Gastrocnemius medialis (tissue), 4 donors: ENCODE measurements at regions not wholly inside any gene's neighbourhood (a gene's known extent, or its start where the extent isn't known, plus 50 kb on each side); places are given as distances from the start of the nearest gene placed in this dataset.

Experiments
- ATAC-seq, 2 donors: fragments of 150-250 bp; one replicate each; pipeline ENCODE4 v1.9.1; 2016
- DNase-seq, 2 donors: peaks; one replicate each; pipeline ENCODE4 v3.0.0-alpha.2; 2019
- H3K27ac ChIP-seq, 4 donors: fragments of 200-600 bp; sonication (generic); 1 replicate in 1 of 4; 2 replicates in 3 of 4; pipeline ENCODE4 v1.5.1; 2016 to 2018; ENCODE audit warnings: mild to moderate bottlenecking in 2 of 4, moderate library complexity in 1 of 4
- H3K27me3 ChIP-seq, 3 donors: fragments of 200-600 bp; sonication (generic) in 2 of 3; 1 replicate in 1 of 3; 2 replicates in 2 of 3; pipeline versions ENCODE4 v1.5.1 to v1.6.0; 2016 to 2019; ENCODE audit warnings: mild to moderate bottlenecking in 1 of 3, moderate library complexity in 1 of 3
- H3K36me3 ChIP-seq, 2 donors: fragments of 200-600 bp; sonication (generic) in 1 of 2; one replicate each; pipeline ENCODE4 v1.5.1; 2017 to 2018
- H3K4me1 ChIP-seq, 2 donors: fragments of 200-600 bp; sonication (generic) in 1 of 2; one replicate each; pipeline ENCODE4 v1.5.1; 2016 to 2017; ENCODE audit warnings: mild to moderate bottlenecking in 2 of 2
- H3K4me3 ChIP-seq, 4 donors: fragments of 200-600 bp; sonication (generic) in 3 of 4; 1 replicate in 1 of 4; 2 replicates in 3 of 4; pipeline ENCODE4 v1.5.1; 2016 to 2019; ENCODE audit warnings: mild to moderate bottlenecking in 2 of 4
- H3K9me3 ChIP-seq, 3 donors: fragments of 200-600 bp; sonication (generic) in 2 of 3; 1 replicate in 1 of 3; 2 replicates in 2 of 3; pipeline ENCODE4 v1.5.1; 2016 to 2019
- CTCF ChIP-seq, 5 experiments: fragments of 450-650 bp in 3 of 5; fragments of 200-600 bp in 2 of 5; sonication (generic) in 2 of 5; IDR thresholded peaks in 4 of 5; conservative IDR thresholded peaks in 1 of 5; 1 replicate in 4 of 5; 2 replicates in 1 of 5; pipeline ENCODE4 v1.5.1; 2016 to 2019; ENCODE audit warnings: antibody characterized with exemption in 5 of 5, mild to moderate bottlenecking in 3 of 5, moderate library complexity in 3 of 5
- POLR2A ChIP-seq, 2 donors: fragments of 450-650 bp; IDR thresholded peaks; one replicate each; pipeline ENCODE4 v1.6.1; 2017; ENCODE audit warnings: antibody characterized with exemption in 2 of 2, mild to moderate bottlenecking in 2 of 2, moderate library complexity in 2 of 2
- in situ Hi-C, 4 donors: fragments of 200-750 bp; cut with MboI; loops; one replicate each; pipeline versions ENCODE4 v1.15.0 to v1.8.0; 2017; ENCODE audit warnings: low sequenced_read_pairs in 4 of 4
- intact Hi-C: fragments of 100-400 bp; cut with DNase I; formaldehyde crosslinking; loops from one replicate; pipeline ENCODE4 v1.15.1; 2023; ENCODE audit warnings: low total_unique reads

GRCh38 chr3:150055332-150055731 is 84.6 kb upstream of the PFN2 start:
- Histone ChIP-seq H3K27ac (peak overlapping the region in 2 of 4 donors; percentile 23 to 65), H3K36me3 (no peaks in the 10 kb centered on the region), H3K27me3 (no peaks in the 10 kb centered on the region), H3K4me1 (peaks cover 6 to 27% of the 10 kb centered on the region in 2 donors), H3K4me3 (no peak overlapping the region), H3K9me3 (no peaks in the 10 kb centered on the region)
- no peak for TF ChIP-seq CTCF (IDR thresholded peaks at IDR 0.05 in 4 of 5, conservative IDR thresholded peaks at IDR 0.05 in 1 of 5)
- no peak for TF ChIP-seq POLR2A (IDR thresholded peaks at IDR 0.05)
- intact Hi-C loops (no loop called here), in situ Hi-C loops (loop anchor here in 1 of 4 donors (25.0 kb wide), 1 partner anchor 1043 kb away; no protein-coding TSS in a partner anchor)
- ATAC-seq (peak; percentile 55 to 88), DNase-seq (no peak)

GRCh38 chr3:150054635-150055034 is 83.9 kb upstream of the PFN2 start:
- Histone ChIP-seq H3K27ac (peak overlapping the region in 1 of 4 donors; percentile 65), H3K4me1 (peaks cover 0 to 20% of the 10 kb centered on the region in 2 donors), H3K36me3 (no peaks in the 10 kb centered on the region), H3K9me3 (no peaks in the 10 kb centered on the region), H3K4me3 (no peak overlapping the region), H3K27me3 (no peaks in the 10 kb centered on the region)
- ATAC-seq (no peak), DNase-seq (no peak)
- in situ Hi-C loops = loop anchor here in 1 of 4 donors (25.0 kb wide), 1 partner anchor 1042 kb away; no protein-coding TSS in a partner anchor
- TF ChIP-seq CTCF (IDR thresholded peaks at IDR 0.05 in 4 of 5, conservative IDR thresholded peaks at IDR 0.05 in 1 of 5) (no peak), POLR2A (IDR thresholded peaks at IDR 0.05) (no peak)
- intact Hi-C loops = no loop called here

- H3K4me3 ChIP-seq = no peak overlapping the region
- intact Hi-C loops = no loop called here
- TF ChIP-seq CTCF (IDR thresholded peaks at IDR 0.05 in 4 of 5, conservative IDR thresholded peaks at IDR 0.05 in 1 of 5) (no peak), POLR2A (IDR thresholded peaks at IDR 0.05) (no peak)
- no peaks in the 10 kb centered on the region for H3K36me3 ChIP-seq
- H3K4me1 ChIP-seq = peaks cover 0 to 7% of the 10 kb centered on the region in 2 donors
- ATAC-seq = no peak
- H3K27me3 ChIP-seq = no peaks in the 10 kb centered on the region
- no peak for DNase-seq
- no peak overlapping the region for H3K27ac ChIP-seq
- in situ Hi-C loops = loop anchor here in 1 of 4 donors (25.0 kb wide), 1 partner anchor 1038 kb away; no protein-coding TSS in a partner anchor
- no peaks in the 10 kb centered on the region for H3K9me3 ChIP-seq
These were observed 79.8 kb upstream of the PFN2 start for GRCh38 chr3:150050510-150050909.

GRCh38 chr3:150049317-150049716 is 78.6 kb upstream of the PFN2 start:
- Histone ChIP-seq H3K27ac (no peak overlapping the region), H3K27me3 (no peaks in the 10 kb centered on the region), H3K4me3 (no peak overlapping the region), H3K9me3 (no peaks in the 10 kb centered on the region), H3K4me1 (no peaks in the 10 kb centered on the region), H3K36me3 (no peaks in the 10 kb centered on the region)
- TF ChIP-seq CTCF (IDR thresholded peaks at IDR 0.05 in 4 of 5, conservative IDR thresholded peaks at IDR 0.05 in 1 of 5) = no peak
- no peak for TF ChIP-seq POLR2A (IDR thresholded peaks at IDR 0.05)
- in situ Hi-C loops = no loop called here
- intact Hi-C loops = no loop called here
- no peak for DNase-seq
- ATAC-seq = no peak

- H3K4me3 ChIP-seq = no peak overlapping the region
- TF ChIP-seq POLR2A (IDR thresholded peaks at IDR 0.05) (no peak), CTCF (IDR thresholded peaks at IDR 0.05 in 4 of 5, conservative IDR thresholded peaks at IDR 0.05 in 1 of 5) (no peak)
- H3K36me3 ChIP-seq = no peaks in the 10 kb centered on the region
- no peak overlapping the region for H3K27ac ChIP-seq
- intact Hi-C loops (no loop called here), in situ Hi-C loops (no loop called here)
- peaks cover 1 to 5% of the 10 kb centered on the region in 2 donors for H3K4me1 ChIP-seq
- no peaks in the 10 kb centered on the region for H3K27me3 ChIP-seq
- DNase-seq (no peak), ATAC-seq (no peak)
- H3K9me3 ChIP-seq = peaks cover 0 to 9% (median 0%) of the 10 kb centered on the region in 3 donors
These were observed 71.2 kb upstream of the PFN2 start for GRCh38 chr3:150041877-150042276.
